Smooth muscle cell (in vitro differentiated cells): ENCODE measurements at regions not wholly inside any gene's neighbourhood (a gene's known extent, or its start where the extent isn't known, plus 50 kb on each side); places are given as distances from the start of the nearest gene placed in this dataset.

ENCODE experiments used
- DNase-seq: peaks from one replicate; lab custom pipeline; 2025; ENCODE audit not compliant: unreplicated experiment; lab: John Stamatoyannopoulos, UW
- H2AFZ ChIP-seq: fragments of 200-600 bp; sonication (generic); 2 replicates; pipeline ENCODE4 v1.6.0; 2016; ENCODE audit warnings: antibody characterized with exemption, low read depth, mild to moderate bottlenecking
- H3F3A ChIP-seq: fragments of 200-600 bp; sonication (generic); 2 replicates; pipeline ENCODE4 v1.6.0; 2017; ENCODE audit warnings: antibody characterized with exemption, low read depth
- H3K27ac ChIP-seq: fragments of 200-600 bp; sonication (generic); 2 replicates; pipeline ENCODE4 v1.5.1; 2016; ENCODE audit warnings: low read depth, mild to moderate bottlenecking
- H3K27me3 ChIP-seq: fragments of 200-600 bp; sonication (generic); 2 replicates; pipeline ENCODE4 v1.6.1; 2016; ENCODE audit warnings: low read depth, mild to moderate bottlenecking
- H3K36me3 ChIP-seq: fragments of 200-600 bp; sonication (generic); 2 replicates; pipeline ENCODE4 v1.5.1; 2016; ENCODE audit warnings: low read depth
- H3K4me1 ChIP-seq: fragments of 200-600 bp; sonication (generic); 2 replicates; pipeline ENCODE4 v1.5.1; 2016; ENCODE audit warnings: low read depth
- H3K4me2 ChIP-seq: fragments of 200-600 bp; sonication (generic); 2 replicates; pipeline ENCODE4 v1.6.0; 2016; ENCODE audit warnings: mild to moderate bottlenecking
- H3K4me3 ChIP-seq: fragments of 200-600 bp; sonication (generic); 2 replicates; pipeline ENCODE4 v1.5.1; 2016; ENCODE audit warnings: mild to moderate bottlenecking
- H3K79me2 ChIP-seq: fragments of 200-600 bp; sonication (generic); 2 replicates; pipeline ENCODE4 v1.6.0; 2016; ENCODE audit warnings: low read depth, mild to moderate bottlenecking
- H3K9ac ChIP-seq: fragments of 200-600 bp; sonication (generic); 2 replicates; pipeline ENCODE4 v1.6.0; 2016; ENCODE audit warnings: low read depth
- H3K9me3 ChIP-seq: fragments of 200-600 bp; sonication (generic); replicated peaks from 2 replicates; pipeline ENCODE4 v1.5.1; 2016; ENCODE audit warnings: low read depth
- H4K20me1 ChIP-seq: fragments of 200-600 bp; sonication (generic); 2 replicates; pipeline ENCODE4 v1.6.0; 2016; ENCODE audit warnings: low read depth
- CTCF ChIP-seq: fragments of 200-600 bp; sonication (generic); IDR thresholded peaks from 2 replicates; pipeline ENCODE4 v1.5.1; 2017; ENCODE audit warnings: borderline replicate concordance, mild to moderate bottlenecking, antibody characterized with exemption; ENCODE audit not compliant: insufficient read depth, poor library complexity, severe bottlenecking
- WGBS: methylation state at CpG from one replicate; pipeline ENCODE4 v1.1.7; 2016; ENCODE audit warnings: low lambda C conversion rate; 5-methylcytosine and 5-hydroxymethylcytosine counted together

GRCh38 chr15:38667890-38668850 lies 103.6 kb upstream of the RASGRP1 start:
- no peaks in the 10 kb centered on the region for H4K20me1 ChIP-seq
- H3F3A ChIP-seq: no peaks in the 10 kb centered on the region
- peaks cover 6% of the 10 kb centered on the region for H3K4me1 ChIP-seq
- no peaks in the 10 kb centered on the region for H3K79me2 ChIP-seq
- no peak overlapping the region for H3K27ac ChIP-seq
- no peak overlapping the region for H2AFZ ChIP-seq
- 92% methylated on average over 5 of the region's 5 CpGs for WGBS
- H3K27me3 ChIP-seq: peaks cover 59% of the 10 kb centered on the region
- no peaks in the 10 kb centered on the region for H3K9me3 ChIP-seq
- no peak for TF ChIP-seq CTCF
- no peaks in the 10 kb centered on the region for H3K36me3 ChIP-seq
- no peak for DNase-seq
- no peak overlapping the region for H3K4me2 ChIP-seq
- H3K4me3 ChIP-seq: no peak overlapping the region
- no peak overlapping the region for H3K9ac ChIP-seq

- H3K4me3 ChIP-seq: no peak overlapping the region
- no peak overlapping the region for H3K9ac ChIP-seq
- H4K20me1 ChIP-seq: no peaks in the 10 kb centered on the region
- H2AFZ ChIP-seq: no peak overlapping the region
- no peak overlapping the region for H3K27ac ChIP-seq
- 58% methylated on average over 8 of the region's 8 CpGs for WGBS
- TF ChIP-seq CTCF: no peak
- no peaks in the 10 kb centered on the region for H3K9me3 ChIP-seq
- no peaks in the 10 kb centered on the region for H3K79me2 ChIP-seq
- no peaks in the 10 kb centered on the region for H3K36me3 ChIP-seq
- peaks cover 60% of the 10 kb centered on the region for H3K27me3 ChIP-seq
- H3K4me2 ChIP-seq: no peak overlapping the region
- H3K4me1 ChIP-seq: peaks cover 6% of the 10 kb centered on the region
- no peak for DNase-seq
- H3F3A ChIP-seq: no peaks in the 10 kb centered on the region
These were observed 104.3 kb upstream of the RASGRP1 start for GRCh38 chr15:38668898-38669391.

GRCh38 chr15:38670128-38671005 lies 105.8 kb upstream of the RASGRP1 start:
- WGBS: 85% methylated on average over 3 of the region's 3 CpGs
- Histone ChIP-seq H3K4me2 (no peak overlapping the region), H3K36me3 (no peaks in the 10 kb centered on the region), H4K20me1 (no peaks in the 10 kb centered on the region), H2AFZ (no peak overlapping the region), H3K4me3 (no peak overlapping the region), H3K9ac (no peak overlapping the region), H3F3A (no peaks in the 10 kb centered on the region), H3K4me1 (peaks cover 6% of the 10 kb centered on the region), H3K27me3 (peaks cover 60% of the 10 kb centered on the region), H3K79me2 (no peaks in the 10 kb centered on the region), H3K27ac (no peak overlapping the region), H3K9me3 (no peaks in the 10 kb centered on the region)
- no peak for DNase-seq
- no peak for TF ChIP-seq CTCF
